ENCODE measurements at regions not wholly inside any gene's neighbourhood (a gene's known extent, or its start where the extent isn't known, plus 50 kb on each side); places are given as distances from the start of the nearest gene placed in this dataset.
"Not testable (repeated sequence)": the region's sequence is repeated elsewhere in the genome, so short reads cannot be mapped to it uniquely, and the experiment has no call there.

DNA sequence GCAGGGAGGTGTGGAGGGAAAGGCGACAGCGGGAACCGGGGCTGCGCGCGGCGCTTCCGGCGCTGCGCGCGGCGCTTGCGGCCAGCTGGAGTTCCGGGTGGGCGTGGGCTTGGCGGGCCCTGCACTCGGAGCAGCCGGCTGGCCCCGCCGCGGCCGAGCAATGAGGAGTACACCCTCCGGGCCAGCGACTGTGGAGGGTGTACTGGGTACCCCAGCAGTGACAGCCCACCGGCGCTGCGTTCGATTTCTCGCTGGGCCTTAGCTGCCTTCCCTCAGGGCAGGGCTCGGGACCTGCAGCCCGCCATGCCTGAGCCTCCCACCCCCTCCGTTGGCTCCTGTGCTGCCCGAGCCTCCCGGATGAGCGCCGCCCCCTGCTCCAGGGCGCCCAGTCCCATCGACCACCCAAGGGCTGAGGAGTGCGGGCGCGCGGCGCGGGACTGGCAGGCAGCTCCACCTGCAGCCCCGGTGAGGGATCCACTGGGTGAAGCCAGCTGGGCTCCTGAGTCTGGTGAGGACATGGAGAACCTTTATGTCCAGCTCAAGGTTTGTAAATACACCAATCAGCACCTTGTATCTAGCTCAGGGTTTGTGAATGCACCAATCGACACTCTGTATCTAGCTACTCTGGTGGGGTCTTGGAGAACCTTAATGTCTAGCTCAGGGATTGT lies 444.0 kb downstream of the PRDM9 start:
- not testable (repeated sequence) for TF ChIP-seq POLR2A (IDR thresholded peaks at IDR 0.05; ENCODE audit: low read depth, low read length); YY1 (IDR thresholded peaks at IDR 0.05; ENCODE audit: low read depth, low read length); FOXK2 (IDR thresholded peaks at IDR 0.05); SP1 (IDR thresholded peaks at IDR 0.05; ENCODE audit: low read depth, low read length); FOXM1 (IDR thresholded peaks at IDR 0.05; ENCODE audit: low read depth, low read length); ESRRA (IDR thresholded peaks at IDR 0.05; ENCODE audit: low read length)
- TF ChIP-seq, protein P1, sequence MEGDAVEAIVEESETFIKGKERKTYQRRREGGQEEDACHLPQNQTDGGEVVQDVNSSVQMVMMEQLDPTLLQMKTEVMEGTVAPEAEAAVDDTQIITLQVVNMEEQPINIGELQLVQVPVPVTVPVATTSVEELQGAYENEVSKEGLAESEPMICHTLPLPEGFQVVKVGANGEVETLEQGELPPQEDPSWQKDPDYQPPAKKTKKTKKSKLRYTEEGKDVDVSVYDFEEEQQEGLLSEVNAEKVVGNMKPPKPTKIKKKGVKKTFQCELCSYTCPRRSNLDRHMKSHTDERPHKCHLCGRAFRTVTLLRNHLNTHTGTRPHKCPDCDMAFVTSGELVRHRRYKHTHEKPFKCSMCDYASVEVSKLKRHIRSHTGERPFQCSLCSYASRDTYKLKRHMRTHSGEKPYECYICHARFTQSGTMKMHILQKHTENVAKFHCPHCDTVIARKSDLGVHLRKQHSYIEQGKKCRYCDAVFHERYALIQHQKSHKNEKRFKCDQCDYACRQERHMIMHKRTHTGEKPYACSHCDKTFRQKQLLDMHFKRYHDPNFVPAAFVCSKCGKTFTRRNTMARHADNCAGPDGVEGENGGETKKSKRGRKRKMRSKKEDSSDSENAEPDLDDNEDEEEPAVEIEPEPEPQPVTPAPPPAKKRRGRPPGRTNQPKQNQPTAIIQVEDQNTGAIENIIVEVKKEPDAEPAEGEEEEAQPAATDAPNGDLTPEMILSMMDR (IDR thresholded peaks at IDR 0.05 in 2 of 3, conservative IDR thresholded peaks at IDR 0.05 in 1 of 3; ENCODE audit: control insufficient read depth in 2 of 3, extremely low read depth in 1 of 3, insufficient read depth in 1 of 3, low read depth in 3 of 3, low read length in 3 of 3): not testable (repeated sequence)

Data from GM12878 (cell line).